Lung (tissue), 11 donors: ENCODE measurements at regions not wholly inside any gene's neighbourhood (a gene's known extent, or its start where the extent isn't known, plus 50 kb on each side); places are given as distances from the start of the nearest gene placed in this dataset.
"Not testable (repeated sequence)": the region's sequence is repeated elsewhere in the genome, so short reads cannot be mapped to it uniquely, and the experiment has no call there.

Experiments
- ATAC-seq: fragments of 200-7000 bp; cut with Tn5 transposase; one replicate; pipeline ENCODE4 v1.9.1; 2020; ENCODE audit warnings: moderate number of reproducible peaks; ENCODE audit not compliant: insufficient read depth, low FRiP score
- DNase-seq, 3 donors: peaks; one replicate each; pipeline ENCODE4 v3.0.0-alpha.2; 2013 to 2017
- H3K27ac ChIP-seq, 2 donors: one replicate each; pipeline ENCODE4 v1.5.1; 2013; ENCODE audit warnings: mild to moderate bottlenecking in 2 of 2, moderate library complexity in 2 of 2, control low read depth in 1 of 2, inconsistent platforms in 1 of 2, low read depth in 1 of 2, low read length in 1 of 2
- H3K27me3 ChIP-seq, 3 donors: one replicate each; pipeline ENCODE4 v1.5.1; 2013; ENCODE audit warnings: low read length in 2 of 3; ENCODE audit not compliant: control insufficient read depth in 3 of 3, insufficient read depth in 3 of 3
- H3K36me3 ChIP-seq, 4 donors: one replicate each; pipeline ENCODE4 v1.5.1; 2013; ENCODE audit warnings: low read length in 4 of 4, mild to moderate bottlenecking in 1 of 4, moderate library complexity in 1 of 4; ENCODE audit not compliant: control insufficient read depth in 4 of 4, insufficient read depth in 4 of 4
- H3K4me1 ChIP-seq, 5 donors: one replicate each; pipeline ENCODE4 v1.5.1; 2013; ENCODE audit warnings: low read length in 5 of 5, mild to moderate bottlenecking in 2 of 5, moderate library complexity in 1 of 5; ENCODE audit not compliant: control insufficient read depth in 5 of 5, insufficient read depth in 5 of 5
- H3K4me3 ChIP-seq: one replicate; pipeline ENCODE4 v1.5.1; 2013; ENCODE audit warnings: mild to moderate bottlenecking, control low read depth, moderate library complexity
- H3K9ac ChIP-seq, 2 donors: one replicate each; pipeline ENCODE4 v1.5.1; 2013; ENCODE audit warnings: low read length in 2 of 2, control low read depth in 1 of 2; ENCODE audit not compliant: insufficient read depth in 1 of 2
- H3K9me3 ChIP-seq, 4 donors: one replicate each; pipeline ENCODE4 v1.5.1; 2013; ENCODE audit warnings: low read length in 3 of 4, mild to moderate bottlenecking in 1 of 4, moderate library complexity in 1 of 4; ENCODE audit not compliant: control insufficient read depth in 4 of 4, insufficient read depth in 3 of 4
- CTCF ChIP-seq: IDR thresholded peaks from 2 replicates; pipeline ENCODE4 v1.5.1; 2012; ENCODE audit warnings: mild to moderate bottlenecking; ENCODE audit errors: control extremely low read depth, extremely low read depth
- WGBS, 2 donors: extraction: QIAGEN DNeasy Blood & Tissue Kit; methylation state at CpG; one replicate each; pipeline ENCODE4 v1.1.7; 2013; 5-methylcytosine and 5-hydroxymethylcytosine counted together
- donor health status: control.
- donor health status: control.
- donor health status: Bipolar disorder and iron deficiency.
- donor health status: healthy.
- donor health status: DM: yes; HTN: yes; CAD: no.

- peaks cover 0 to 4% (median 0%) of the 10 kb centered on the region in 5 donors for H3K4me1 ChIP-seq
- no peak for DNase-seq
- peak; percentile 92 for ATAC-seq
Observed at GRCh38 chr12:47408171-47408871, 297.5 kb downstream of the RPAP3 start.

GRCh38 chr12:47407463-47408129 lies 298.2 kb downstream of the RPAP3 start:
- no peak for DNase-seq
- Histone ChIP-seq H3K27ac (peak overlapping the region in 1 of 2 donors; percentile 61), H3K27me3 (no peaks in the 10 kb centered on the region), H3K4me1 (peaks cover 0 to 4% (median 0%) of the 10 kb centered on the region in 5 donors), H3K9me3 (no peaks in the 10 kb centered on the region), H3K9ac (no peak overlapping the region), H3K4me3 (no peak overlapping the region), H3K36me3 (no peaks in the 10 kb centered on the region)
- TF ChIP-seq CTCF, result no peak
- 33 to 54% methylated on average over 5 of the region's 5 CpGs for WGBS, 2 donors
- ATAC-seq, result no peak

More at GRCh38 chr12:47408171-47408871, 297.5 kb downstream of the RPAP3 start:
- no peak overlapping the region for H3K9ac ChIP-seq
- no peaks in the 10 kb centered on the region for H3K27me3 ChIP-seq
- no peaks in the 10 kb centered on the region for H3K36me3 ChIP-seq
- TF ChIP-seq CTCF, result no peak
- H3K4me3 ChIP-seq, result no peak overlapping the region
- peak overlapping the region in 1 of 2 donors; percentile 66 for H3K27ac ChIP-seq
- 34 to 51% methylated on average over 2 of the region's 2 CpGs for WGBS, 2 donors
- H3K9me3 ChIP-seq, result no peaks in the 10 kb centered on the region

GRCh38 chr12:47403681-47404080 lies 302.1 kb downstream of the RPAP3 start:
- no peak overlapping the region for H3K4me3 ChIP-seq
- no peak overlapping the region for H3K27ac ChIP-seq
- H3K27me3 ChIP-seq, result no peaks in the 10 kb centered on the region
- no peak for TF ChIP-seq CTCF
- H3K36me3 ChIP-seq, result no peaks in the 10 kb centered on the region
- no peak overlapping the region for H3K9ac ChIP-seq
- ATAC-seq, result no peak
- no peak for DNase-seq
- H3K9me3 ChIP-seq, result no peaks in the 10 kb centered on the region
- peaks cover 0 to 4% (median 0%) of the 10 kb centered on the region in 5 donors for H3K4me1 ChIP-seq
- 96% methylated on average over 1 of the region's 1 CpG for WGBS, 2 donors

- WGBS, 2 donors, result 39 to 64% methylated on average over 3 of the region's 3 CpGs
- not testable (repeated sequence) for H3K9ac ChIP-seq
Observed at GRCh38 chr12:47401196-47401595, 304.6 kb downstream of the RPAP3 start.

More at GRCh38 chr12:47401196-47401595, 304.6 kb downstream of the RPAP3 start:
- not testable (repeated sequence) for H3K36me3 ChIP-seq, H3K9me3 ChIP-seq, ATAC-seq, H3K4me1 ChIP-seq, DNase-seq, H3K4me3 ChIP-seq, H3K27ac ChIP-seq, H3K27me3 ChIP-seq
